ENCODE measurements at regions not wholly inside any gene's neighbourhood (a gene's known extent, or its start where the extent isn't known, plus 50 kb on each side); places are given as distances from the start of the nearest gene placed in this dataset.
"Not testable (repeated sequence)": the region's sequence is repeated elsewhere in the genome, so short reads cannot be mapped to it uniquely, and the experiment has no call there.

DNA sequence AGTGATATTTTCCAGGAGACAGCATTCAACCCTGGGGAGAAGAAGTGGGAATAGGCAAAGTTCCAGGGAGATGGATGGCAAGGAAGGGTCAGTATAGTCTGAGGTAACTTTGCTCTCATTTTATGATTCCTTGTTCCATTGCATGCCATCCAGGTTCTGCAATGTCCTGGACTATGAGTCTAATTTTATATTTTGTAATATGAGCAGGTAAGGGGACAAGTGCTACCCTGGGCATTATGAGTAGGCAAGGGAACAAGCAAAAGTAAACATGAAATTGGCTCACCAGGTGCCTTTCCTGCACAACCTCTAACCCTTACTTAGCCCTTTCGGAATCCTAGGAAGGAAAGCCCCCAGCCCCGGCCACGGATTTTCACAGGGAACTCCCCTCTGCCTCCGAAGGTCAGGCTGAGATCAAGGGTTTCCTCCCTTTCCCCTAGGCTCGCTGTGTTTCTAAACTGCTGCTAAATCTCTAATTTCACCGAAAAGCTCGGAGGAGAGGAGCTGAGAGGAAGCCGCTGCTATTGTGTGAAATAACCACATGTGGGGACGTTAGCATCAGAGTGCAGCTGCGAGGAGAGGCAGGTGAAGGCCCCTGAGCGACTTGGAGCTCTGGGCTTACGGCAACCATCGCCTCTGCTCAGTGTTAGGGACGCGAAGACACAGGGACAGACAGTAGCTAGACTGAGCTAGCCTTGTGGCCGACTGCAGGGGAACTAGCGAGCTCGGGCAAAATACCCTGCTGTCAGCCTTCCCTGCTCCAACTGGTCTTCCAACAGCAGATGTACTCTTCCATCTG, 194.7 kb downstream of the KDM5D start:
- no peak overlapping the region for H3K27ac ChIP-seq (ENCODE audit: low read depth, low read length)
- DNase-seq (ENCODE audit: low read depth in 4 of 6, low spot score in 6 of 6), result no peak
- no CpG with 5 or more reads among the region's 18 CpGs for WGBS (ENCODE audit: insufficient coverage)
- no peaks in the 10 kb centered on the region for H3K36me3 ChIP-seq (ENCODE audit: control insufficient read depth, insufficient read depth, low read length)
- no peak overlapping the region for H3K4me3 ChIP-seq (ENCODE audit: low read depth, low read length)
- no peaks in the 10 kb centered on the region for H3K4me1 ChIP-seq (ENCODE audit: control insufficient read depth, insufficient read depth, low read length)
- H3K9me3 ChIP-seq (ENCODE audit: control insufficient read depth, insufficient read depth, low read length), result no peaks in the 10 kb centered on the region
- no peaks in the 10 kb centered on the region for H3K27me3 ChIP-seq (ENCODE audit: control insufficient read depth, insufficient read depth, low read length)

DNA sequence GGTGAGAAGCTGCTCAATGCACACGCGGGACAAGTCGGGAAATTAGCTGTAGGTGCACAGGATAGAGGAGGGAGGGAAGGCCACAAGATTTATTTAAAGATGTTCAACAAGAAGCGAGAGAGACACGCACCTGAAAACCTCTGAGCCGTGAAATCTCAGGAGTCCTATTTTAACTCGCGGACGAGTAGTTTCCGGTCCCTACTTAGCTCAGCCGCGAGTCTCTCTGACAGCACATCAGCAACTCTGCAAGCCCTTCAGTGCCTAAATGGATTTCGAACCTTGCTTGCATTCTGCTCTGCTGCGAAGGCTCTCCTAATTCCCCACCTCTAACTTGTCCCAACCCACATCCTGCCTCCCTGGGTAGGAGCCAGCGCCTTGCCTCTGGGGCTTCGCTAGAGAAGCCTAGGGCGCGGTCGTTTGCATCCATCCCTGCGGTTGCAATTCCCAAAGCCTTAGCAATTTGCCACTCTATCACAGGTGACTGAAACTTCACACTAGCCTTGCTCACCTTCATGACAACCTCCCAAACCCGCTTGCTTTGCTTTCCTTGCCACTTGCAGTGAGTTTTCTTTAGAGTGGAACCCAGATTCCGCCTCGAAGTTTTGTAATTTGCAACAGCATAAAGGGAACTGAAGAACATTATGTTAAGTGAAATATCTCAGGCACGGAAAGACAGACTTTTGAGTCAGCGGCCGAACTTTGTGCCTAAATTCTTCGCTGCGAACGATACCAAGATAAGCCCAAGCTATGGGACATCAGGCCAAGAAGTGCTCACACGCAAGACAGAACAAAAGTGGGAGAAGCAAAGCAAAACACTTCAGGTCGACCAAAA, 202.8 kb downstream of the KDM5D start:
- no peak for DNase-seq (ENCODE audit: low read depth in 4 of 6, low spot score in 6 of 6)
- Histone ChIP-seq H3K27ac (ENCODE audit: low read depth, low read length) (no peak overlapping the region), H3K4me1 (ENCODE audit: control insufficient read depth, insufficient read depth, low read length) (no peaks in the 10 kb centered on the region), H3K9me3 (ENCODE audit: control insufficient read depth, insufficient read depth, low read length) (no peaks in the 10 kb centered on the region), H3K4me3 (ENCODE audit: low read depth, low read length) (no peak overlapping the region), H3K27me3 (ENCODE audit: control insufficient read depth, insufficient read depth, low read length) (no peaks in the 10 kb centered on the region), H3K36me3 (ENCODE audit: control insufficient read depth, insufficient read depth, low read length) (no peaks in the 10 kb centered on the region)
- no CpG with 5 or more reads among the region's 31 CpGs for WGBS (ENCODE audit: insufficient coverage)

DNA sequence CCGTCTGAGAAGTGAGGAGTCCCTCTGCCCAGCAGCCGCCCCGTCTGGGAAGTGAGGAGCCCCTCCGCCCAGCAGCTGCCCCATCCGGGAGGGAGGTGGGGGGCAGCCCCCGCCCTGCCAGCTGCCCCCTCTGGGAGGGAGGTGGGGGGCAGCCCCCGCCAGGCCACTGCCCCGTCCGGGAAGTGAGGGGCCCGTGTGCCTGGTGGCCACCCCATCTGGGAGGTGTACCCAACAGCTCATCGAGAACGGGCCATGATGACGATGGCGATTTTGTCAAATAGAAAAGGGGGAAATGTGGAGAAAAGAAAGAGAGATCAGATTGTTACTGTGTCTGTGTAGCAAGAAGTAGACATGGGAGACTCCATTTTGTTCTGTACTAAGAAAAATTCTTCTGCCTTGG, 208.8 kb downstream of the KDM5D start:
- not testable (repeated sequence) for H3K36me3 ChIP-seq (ENCODE audit: control insufficient read depth, insufficient read depth, low read length); H3K4me1 ChIP-seq (ENCODE audit: control insufficient read depth, insufficient read depth, low read length); DNase-seq (ENCODE audit: low read depth in 4 of 6, low spot score in 6 of 6); H3K27me3 ChIP-seq (ENCODE audit: control insufficient read depth, insufficient read depth, low read length); H3K27ac ChIP-seq (ENCODE audit: low read depth, low read length); H3K9me3 ChIP-seq (ENCODE audit: control insufficient read depth, insufficient read depth, low read length); H3K4me3 ChIP-seq (ENCODE audit: low read depth, low read length)
- no CpG with 5 or more reads among the region's 14 CpGs for WGBS (ENCODE audit: insufficient coverage)

- no peaks in the 10 kb centered on the region for H3K36me3 ChIP-seq (ENCODE audit: control insufficient read depth, insufficient read depth, low read length)
- H3K27ac ChIP-seq (ENCODE audit: low read depth, low read length), result no peak overlapping the region
- DNase-seq (ENCODE audit: low read depth in 4 of 6, low spot score in 6 of 6), result no peak
- no peaks in the 10 kb centered on the region for H3K27me3 ChIP-seq (ENCODE audit: control insufficient read depth, insufficient read depth, low read length)
- H3K4me1 ChIP-seq (ENCODE audit: control insufficient read depth, insufficient read depth, low read length), result no peaks in the 10 kb centered on the region
- no peaks in the 10 kb centered on the region for H3K9me3 ChIP-seq (ENCODE audit: control insufficient read depth, insufficient read depth, low read length)
- no peak overlapping the region for H3K4me3 ChIP-seq (ENCODE audit: low read depth, low read length)
Measured at GRCh38 chrY:19521976-19522375, 222.6 kb downstream of the KDM5D start.

DNA sequence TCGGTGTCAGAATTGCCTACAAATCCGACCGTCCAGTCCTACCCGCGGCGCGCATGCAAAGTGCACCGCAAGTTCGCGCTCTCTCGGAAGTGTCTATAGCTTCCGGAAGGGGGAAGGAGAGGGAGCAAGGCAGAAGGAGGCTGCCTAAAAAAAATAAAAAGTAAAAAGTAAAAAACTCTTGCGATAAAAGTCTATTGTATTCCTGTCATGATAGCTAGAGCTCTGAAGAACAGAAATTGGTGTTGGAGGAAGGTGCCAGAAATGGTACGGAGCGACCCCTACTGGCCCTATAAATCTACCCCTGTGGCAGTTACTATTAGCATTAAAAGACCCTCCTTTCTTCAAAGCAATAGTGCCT, 241.5 kb downstream of the KDM5D start:
- no peak overlapping the region for H3K4me3 ChIP-seq (ENCODE audit: low read depth, low read length)
- no peaks in the 10 kb centered on the region for H3K4me1 ChIP-seq (ENCODE audit: control insufficient read depth, insufficient read depth, low read length)
- WGBS (ENCODE audit: insufficient coverage), result no CpG with 5 or more reads among the region's 15 CpGs
- DNase-seq (ENCODE audit: low read depth in 4 of 6, low spot score in 6 of 6), result no peak
- no peaks in the 10 kb centered on the region for H3K9me3 ChIP-seq (ENCODE audit: control insufficient read depth, insufficient read depth, low read length)
- no peaks in the 10 kb centered on the region for H3K27me3 ChIP-seq (ENCODE audit: control insufficient read depth, insufficient read depth, low read length)
- H3K36me3 ChIP-seq (ENCODE audit: control insufficient read depth, insufficient read depth, low read length), result no peaks in the 10 kb centered on the region
- no peak overlapping the region for H3K27ac ChIP-seq (ENCODE audit: low read depth, low read length)

DNA sequence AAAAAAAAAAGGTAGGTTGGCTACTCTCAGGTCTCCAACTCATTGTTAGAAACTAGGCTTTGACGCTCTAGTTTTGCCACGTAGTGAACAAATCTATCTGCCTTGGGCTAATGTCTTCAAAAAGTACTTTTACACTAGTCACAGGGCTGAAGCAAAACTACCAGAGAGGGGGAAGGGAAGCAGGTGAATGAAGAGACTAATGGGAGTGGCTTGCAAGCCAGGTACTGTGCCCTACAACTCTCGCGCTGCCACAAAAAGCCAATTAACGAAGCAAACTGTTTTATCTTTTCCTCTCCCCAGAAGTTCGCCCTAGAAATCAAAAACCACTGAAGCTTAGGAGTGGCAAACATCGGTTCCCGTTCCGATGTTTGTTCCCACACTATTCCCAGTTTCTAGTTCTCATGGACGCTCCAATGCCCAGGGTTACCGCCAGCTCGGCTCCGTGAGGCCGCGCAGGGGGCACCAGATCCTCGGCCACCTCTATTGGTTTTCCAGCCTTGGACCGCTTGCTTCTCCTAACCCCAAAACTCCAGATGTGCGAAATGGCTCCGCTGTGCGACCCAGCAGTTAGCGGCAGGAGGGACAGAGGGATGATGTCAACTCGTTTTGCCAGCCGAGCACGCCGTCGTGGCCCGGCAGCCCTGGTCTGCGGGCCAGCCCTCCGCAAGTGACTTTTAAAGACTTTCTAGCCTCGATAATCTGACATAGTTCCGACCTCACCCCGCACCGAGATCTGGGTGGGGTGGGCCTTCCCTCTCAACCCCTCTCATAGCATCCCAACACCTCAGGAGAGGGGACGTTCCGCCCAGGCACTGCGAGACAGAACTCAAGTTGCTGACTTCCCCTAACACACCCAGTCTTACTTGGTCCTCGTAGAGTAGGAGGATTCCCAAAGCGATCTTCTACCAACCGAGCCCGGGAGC, 242.1 kb downstream of the KDM5D start:
- Histone ChIP-seq H3K4me1 (ENCODE audit: control insufficient read depth, insufficient read depth, low read length) (no peaks in the 10 kb centered on the region), H3K9me3 (ENCODE audit: control insufficient read depth, insufficient read depth, low read length) (no peaks in the 10 kb centered on the region), H3K36me3 (ENCODE audit: control insufficient read depth, insufficient read depth, low read length) (no peaks in the 10 kb centered on the region), H3K4me3 (ENCODE audit: low read depth, low read length) (no peak overlapping the region), H3K27ac (ENCODE audit: low read depth, low read length) (no peak overlapping the region), H3K27me3 (ENCODE audit: control insufficient read depth, insufficient read depth, low read length) (no peaks in the 10 kb centered on the region)
- WGBS (ENCODE audit: insufficient coverage), result no CpG with 5 or more reads among the region's 40 CpGs
- DNase-seq (ENCODE audit: low read depth in 4 of 6, low spot score in 6 of 6), result no peak

GRCh38 chrY:19498556-19498955, 246.0 kb downstream of the KDM5D start:
- no peaks in the 10 kb centered on the region for H3K9me3 ChIP-seq (ENCODE audit: control insufficient read depth, insufficient read depth, low read length)
- H3K27ac ChIP-seq (ENCODE audit: low read depth, low read length), result no peak overlapping the region
- no peak for DNase-seq (ENCODE audit: low read depth in 4 of 6, low spot score in 6 of 6)
- no peaks in the 10 kb centered on the region for H3K27me3 ChIP-seq (ENCODE audit: control insufficient read depth, insufficient read depth, low read length)
- no peaks in the 10 kb centered on the region for H3K36me3 ChIP-seq (ENCODE audit: control insufficient read depth, insufficient read depth, low read length)
- no CpG with 5 or more reads among the region's 5 CpGs for WGBS (ENCODE audit: insufficient coverage)
- H3K4me1 ChIP-seq (ENCODE audit: control insufficient read depth, insufficient read depth, low read length), result no peaks in the 10 kb centered on the region
- H3K4me3 ChIP-seq (ENCODE audit: low read depth, low read length), result no peak overlapping the region

GRCh38 chrY:19487494-19487893, 257.0 kb downstream of the KDM5D start:
- no peak overlapping the region for H3K27ac ChIP-seq (ENCODE audit: low read depth, low read length)
- no peak overlapping the region for H3K4me3 ChIP-seq (ENCODE audit: low read depth, low read length)
- no peak for DNase-seq (ENCODE audit: low read depth in 4 of 6, low spot score in 6 of 6)
- no CpG with 5 or more reads among the region's 3 CpGs for WGBS (ENCODE audit: insufficient coverage)
- H3K9me3 ChIP-seq (ENCODE audit: control insufficient read depth, insufficient read depth, low read length), result no peaks in the 10 kb centered on the region
- H3K4me1 ChIP-seq (ENCODE audit: control insufficient read depth, insufficient read depth, low read length), result no peaks in the 10 kb centered on the region
- no peaks in the 10 kb centered on the region for H3K27me3 ChIP-seq (ENCODE audit: control insufficient read depth, insufficient read depth, low read length)
- H3K36me3 ChIP-seq (ENCODE audit: control insufficient read depth, insufficient read depth, low read length), result no peaks in the 10 kb centered on the region

- no peak for DNase-seq (ENCODE audit: low read depth in 4 of 6, low spot score in 6 of 6)
- H3K9me3 ChIP-seq (ENCODE audit: control insufficient read depth, insufficient read depth, low read length), result no peaks in the 10 kb centered on the region
Measured at GRCh38 chrY:19484997-19485396, 259.5 kb downstream of the KDM5D start.

More at GRCh38 chrY:19484997-19485396, 259.5 kb downstream of the KDM5D start:
- WGBS (ENCODE audit: insufficient coverage), result no CpG with 5 or more reads among the region's 2 CpGs
- Histone ChIP-seq H3K4me3 (ENCODE audit: low read depth, low read length) (no peak overlapping the region), H3K27ac (ENCODE audit: low read depth, low read length) (no peak overlapping the region), H3K27me3 (ENCODE audit: control insufficient read depth, insufficient read depth, low read length) (no peaks in the 10 kb centered on the region), H3K36me3 (ENCODE audit: control insufficient read depth, insufficient read depth, low read length) (no peaks in the 10 kb centered on the region), H3K4me1 (ENCODE audit: control insufficient read depth, insufficient read depth, low read length) (no peaks in the 10 kb centered on the region)
